ENCODE measurements at regions not wholly inside any gene's neighbourhood (a gene's known extent, or its start where the extent isn't known, plus 50 kb on each side); places are given as distances from the start of the nearest gene placed in this dataset.
"Not testable (repeated sequence)": the region's sequence is repeated elsewhere in the genome, so short reads cannot be mapped to it uniquely, and the experiment has no call there.

- DNase-seq (ENCODE audit: low spot score) = no peak
- TF ChIP-seq CTCF (IDR thresholded peaks at IDR 0.05; ENCODE audit: extremely low read depth, missing control alignments) = no peak
Measured at GRCh38 chr14:86124328-86124727, 594.4 kb downstream of the FLRT2 start.

DNA sequence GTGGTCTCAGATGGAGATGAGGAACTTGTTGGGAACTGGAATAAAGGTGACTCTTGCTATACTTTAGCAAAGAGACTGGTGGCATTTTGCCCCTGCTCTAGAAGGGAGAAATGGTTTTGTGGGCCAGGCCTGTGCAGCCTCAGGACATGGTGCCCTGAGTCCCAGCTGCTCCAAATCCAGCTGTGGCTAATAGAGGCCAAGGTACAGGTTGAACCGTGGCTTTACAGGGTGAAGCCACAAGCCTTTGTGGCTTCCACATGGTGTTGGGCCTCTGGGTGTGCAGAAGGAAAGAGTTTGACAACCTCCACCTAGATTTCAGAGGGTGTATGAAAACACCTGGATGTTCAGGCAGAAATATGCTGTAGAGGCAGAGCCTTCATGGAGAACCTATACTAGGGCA lies 586.0 kb downstream of the FLRT2 start:
- no peak for TF ChIP-seq CTCF (IDR thresholded peaks at IDR 0.05; ENCODE audit: extremely low read depth, missing control alignments)
- DNase-seq (ENCODE audit: low spot score) = no peak

- DNase-seq (ENCODE audit: low spot score) = not testable (repeated sequence)
Measured at GRCh38 chr14:86110871-86111270, 580.9 kb downstream of the FLRT2 start.

DNA sequence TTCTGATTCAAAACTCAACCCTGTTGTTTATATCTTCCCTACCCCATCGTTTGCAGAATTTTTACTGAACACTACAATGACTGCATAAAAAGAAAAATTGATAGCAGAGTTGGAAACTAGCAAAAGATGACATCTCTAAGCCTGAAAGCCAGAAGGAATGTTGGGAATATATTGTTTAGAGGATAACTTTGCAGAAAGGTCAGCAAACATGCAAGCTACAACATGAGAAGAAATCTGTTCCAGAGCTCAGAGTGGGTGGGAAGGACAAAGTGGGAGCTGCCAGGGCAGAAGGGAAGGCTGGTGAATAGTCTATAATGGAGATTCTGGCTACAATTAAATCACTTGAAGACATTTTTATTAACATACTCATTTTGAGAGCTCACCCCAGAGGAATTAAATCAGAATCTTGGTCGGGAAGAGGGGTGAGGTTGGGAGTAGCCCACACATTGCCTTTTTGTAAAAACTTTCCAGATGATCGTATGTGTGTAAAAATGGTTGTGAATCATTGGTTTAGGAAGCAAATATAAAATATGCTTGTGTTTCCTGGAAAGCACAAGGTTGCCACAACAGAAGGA lies 574.8 kb downstream of the FLRT2 start:
- TF ChIP-seq CTCF (IDR thresholded peaks at IDR 0.05; ENCODE audit: extremely low read depth, missing control alignments) = no peak
- no peak for DNase-seq (ENCODE audit: low spot score)

- no peak for TF ChIP-seq CTCF (IDR thresholded peaks at IDR 0.05; ENCODE audit: extremely low read depth, missing control alignments)
Measured at GRCh38 chr14:86094512-86094911, 564.6 kb downstream of the FLRT2 start.

DNA sequence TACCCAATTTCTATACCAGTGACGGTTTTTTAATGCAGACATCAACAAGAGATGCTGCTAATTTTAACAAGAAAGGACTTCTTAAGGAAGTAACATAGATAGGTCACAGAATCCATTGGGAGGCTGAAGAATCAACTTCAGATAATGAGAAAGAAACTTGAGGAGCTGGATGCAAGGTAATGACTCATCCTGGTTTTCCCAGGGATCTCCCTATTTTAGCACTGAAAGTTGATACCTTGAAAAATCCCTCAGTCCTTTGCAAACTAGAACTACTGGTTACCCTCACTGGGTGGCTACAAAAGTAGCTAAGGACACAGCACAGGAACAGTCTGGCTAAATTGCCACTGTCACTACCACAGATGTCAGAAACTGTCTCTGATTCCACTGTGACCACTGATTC lies 561.9 kb downstream of the FLRT2 start:
- no peak for DNase-seq (ENCODE audit: low spot score)
- TF ChIP-seq CTCF (IDR thresholded peaks at IDR 0.05; ENCODE audit: extremely low read depth, missing control alignments) = no peak

More at GRCh38 chr14:86094512-86094911, 564.6 kb downstream of the FLRT2 start:
- no peak for DNase-seq (ENCODE audit: low spot score)

GRCh38 chr14:86088156-86088555 lies 558.2 kb downstream of the FLRT2 start:
- no peak for TF ChIP-seq CTCF (IDR thresholded peaks at IDR 0.05; ENCODE audit: extremely low read depth, missing control alignments)
- DNase-seq (ENCODE audit: low spot score) = no peak

DNA sequence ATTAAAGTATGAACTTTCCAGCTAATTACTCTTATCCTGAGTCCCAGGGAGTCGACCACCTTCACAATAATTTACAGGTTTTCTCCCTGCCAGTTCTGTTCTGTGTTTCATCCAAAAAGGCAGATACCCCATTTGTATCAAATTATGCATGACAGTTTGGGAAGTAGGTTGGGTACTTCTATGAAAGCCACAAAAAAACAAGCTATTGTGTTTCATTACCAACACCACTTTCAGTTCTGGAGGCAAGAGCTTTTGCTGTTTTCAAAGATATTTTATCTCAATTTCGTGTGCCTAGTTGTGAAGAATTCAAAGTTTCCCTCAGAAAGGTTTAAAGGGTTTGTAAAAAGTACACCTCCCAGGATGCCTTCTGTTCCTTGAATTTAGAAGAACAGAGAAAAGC lies 557.4 kb downstream of the FLRT2 start:
- no peak for DNase-seq (ENCODE audit: low spot score)
- TF ChIP-seq CTCF (IDR thresholded peaks at IDR 0.05; ENCODE audit: extremely low read depth, missing control alignments) = no peak
